Sigmoid colon (tissue), 6 donors: ENCODE measurements at regions not wholly inside any gene's neighbourhood (a gene's known extent, or its start where the extent isn't known, plus 50 kb on each side); places are given as distances from the start of the nearest gene placed in this dataset.
"Not testable (repeated sequence)": the region's sequence is repeated elsewhere in the genome, so short reads cannot be mapped to it uniquely, and the experiment has no call there.

Experiments
- DNase-seq: peaks from one replicate; pipeline ENCODE4 v3.0.0-alpha.2; 2019
- H3K27ac ChIP-seq, 4 donors: fragments of 200-600 bp; sonication (generic); one replicate each; pipeline ENCODE4 v1.5.1; 2016 to 2019; ENCODE audit warnings: mild to moderate bottlenecking in 1 of 4
- H3K27me3 ChIP-seq, 3 donors: fragments of 200-600 bp; sonication (generic); one replicate each; pipeline ENCODE4 v1.5.1; 2019; ENCODE audit warnings: mild to moderate bottlenecking in 1 of 3
- H3K36me3 ChIP-seq, 4 donors: fragments of 200-600 bp; sonication (generic); one replicate each; pipeline ENCODE4 v1.5.1; 2016 to 2019
- H3K4me1 ChIP-seq, 4 donors: fragments of 200-600 bp; sonication (generic); one replicate each; pipeline ENCODE4 v1.5.1; 2017 to 2019
- H3K4me3 ChIP-seq, 4 donors: fragments of 200-600 bp; sonication (generic); one replicate each; pipeline ENCODE4 v1.5.1; 2017 to 2019; ENCODE audit warnings: mild to moderate bottlenecking in 2 of 4, moderate library complexity in 1 of 4
- H3K9me3 ChIP-seq, 4 donors: fragments of 200-600 bp in 3 of 4; sonication (generic) in 3 of 4; one replicate each; pipeline versions ENCODE4 v1.5.1 to v1.6.1; 2013 to 2019
- EP300 ChIP-seq, 4 donors: sonication (generic); formaldehyde crosslinking; IDR thresholded peaks; one replicate each; pipeline ENCODE4 v1.6.1; 2017; ENCODE audit warnings: antibody characterized with exemption in 4 of 4
- POLR2A ChIP-seq, 2 donors: fragments of 450-650 bp; IDR thresholded peaks; one replicate each; pipeline ENCODE4 v1.6.1; 2016; ENCODE audit warnings: antibody characterized with exemption in 2 of 2, mild to moderate bottlenecking in 2 of 2, moderate library complexity in 2 of 2
- POLR2AphosphoS5 ChIP-seq, 4 donors: sonication (generic); formaldehyde crosslinking; IDR thresholded peaks; one replicate each; pipeline ENCODE4 v1.6.1; 2017; ENCODE audit warnings: antibody characterized with exemption in 4 of 4
- WGBS, 2 donors: extraction: QIAGEN DNeasy Blood & Tissue Kit; methylation state at CpG; one replicate each; pipeline ENCODE4 v1.1.7; 2013; 5-methylcytosine and 5-hydroxymethylcytosine counted together
- intact Hi-C: fragments of 100-400 bp; cut with DNase I; formaldehyde crosslinking; loops from one replicate; pipeline ENCODE4 v1.15.1; 2023
- TF ChIP-seq, protein P1 (sequence below), 4 experiments: fragments of 450-650 bp in 3 of 4; fragments of 200-600 bp in 1 of 4; IDR thresholded peaks; one replicate each; pipeline ENCODE4 v1.5.1; 2016 to 2019; ENCODE audit warnings: antibody characterized with exemption in 4 of 4, mild to moderate bottlenecking in 3 of 4, moderate library complexity in 2 of 4
- donor health status: healthy with polysubstance abuse.
- donor health status: healthy.

DNA sequence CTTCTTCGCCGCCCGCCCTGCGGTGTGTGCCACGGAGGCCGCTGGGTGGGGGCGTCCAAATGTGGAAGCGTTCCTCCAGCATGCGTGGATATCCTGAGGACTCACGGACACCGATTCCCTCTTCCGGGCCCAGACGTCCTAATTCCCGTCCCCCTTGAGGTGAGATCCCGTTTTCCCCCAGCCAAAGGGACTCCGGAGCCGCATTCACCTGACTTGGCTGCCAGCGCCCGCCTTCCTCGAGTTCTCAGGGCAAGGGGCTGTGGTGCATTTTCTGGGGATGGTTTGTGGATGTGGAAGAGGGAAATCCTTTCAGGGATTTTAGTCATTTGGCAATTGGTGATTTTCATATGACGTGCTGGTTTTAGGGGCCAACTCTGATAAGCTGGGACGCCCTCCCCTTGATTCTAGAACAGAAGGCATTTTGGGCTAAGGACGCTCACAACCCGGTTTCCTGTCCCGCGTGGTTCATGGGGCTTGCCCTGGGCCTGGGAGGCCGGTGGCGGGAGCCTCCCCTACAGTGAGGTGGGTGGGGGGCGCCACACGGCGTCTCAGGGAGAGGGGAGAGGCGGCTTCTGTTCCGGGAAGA lies 165.4 kb downstream of the ACTR3B start:
- intact Hi-C loops, result no loop called here
- WGBS, 2 donors, result 21 to 42% methylated on average over 33 of the region's 33 CpGs
- Histone ChIP-seq H3K27ac (no peak overlapping the region), H3K4me1 (peaks cover 0 to 15% (median 12%) of the 10 kb centered on the region in 4 donors), H3K36me3 (no peaks in the 10 kb centered on the region), H3K9me3 (no peaks in the 10 kb centered on the region), H3K27me3 (peaks cover 14 to 47% (median 25%) of the 10 kb centered on the region in 3 donors), H3K4me3 (peak overlapping the region in 3 of 4 donors; percentile 21 to 38 (median 37))
- DNase-seq, result no peak
- TF ChIP-seq, protein P1, sequence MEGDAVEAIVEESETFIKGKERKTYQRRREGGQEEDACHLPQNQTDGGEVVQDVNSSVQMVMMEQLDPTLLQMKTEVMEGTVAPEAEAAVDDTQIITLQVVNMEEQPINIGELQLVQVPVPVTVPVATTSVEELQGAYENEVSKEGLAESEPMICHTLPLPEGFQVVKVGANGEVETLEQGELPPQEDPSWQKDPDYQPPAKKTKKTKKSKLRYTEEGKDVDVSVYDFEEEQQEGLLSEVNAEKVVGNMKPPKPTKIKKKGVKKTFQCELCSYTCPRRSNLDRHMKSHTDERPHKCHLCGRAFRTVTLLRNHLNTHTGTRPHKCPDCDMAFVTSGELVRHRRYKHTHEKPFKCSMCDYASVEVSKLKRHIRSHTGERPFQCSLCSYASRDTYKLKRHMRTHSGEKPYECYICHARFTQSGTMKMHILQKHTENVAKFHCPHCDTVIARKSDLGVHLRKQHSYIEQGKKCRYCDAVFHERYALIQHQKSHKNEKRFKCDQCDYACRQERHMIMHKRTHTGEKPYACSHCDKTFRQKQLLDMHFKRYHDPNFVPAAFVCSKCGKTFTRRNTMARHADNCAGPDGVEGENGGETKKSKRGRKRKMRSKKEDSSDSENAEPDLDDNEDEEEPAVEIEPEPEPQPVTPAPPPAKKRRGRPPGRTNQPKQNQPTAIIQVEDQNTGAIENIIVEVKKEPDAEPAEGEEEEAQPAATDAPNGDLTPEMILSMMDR (IDR thresholded peaks at IDR 0.05), result no peak
- TF ChIP-seq EP300 (IDR thresholded peaks at IDR 0.05) (no peak), POLR2AphosphoS5 (IDR thresholded peaks at IDR 0.05) (no peak), POLR2A (IDR thresholded peaks at IDR 0.05) (no peak)

DNA sequence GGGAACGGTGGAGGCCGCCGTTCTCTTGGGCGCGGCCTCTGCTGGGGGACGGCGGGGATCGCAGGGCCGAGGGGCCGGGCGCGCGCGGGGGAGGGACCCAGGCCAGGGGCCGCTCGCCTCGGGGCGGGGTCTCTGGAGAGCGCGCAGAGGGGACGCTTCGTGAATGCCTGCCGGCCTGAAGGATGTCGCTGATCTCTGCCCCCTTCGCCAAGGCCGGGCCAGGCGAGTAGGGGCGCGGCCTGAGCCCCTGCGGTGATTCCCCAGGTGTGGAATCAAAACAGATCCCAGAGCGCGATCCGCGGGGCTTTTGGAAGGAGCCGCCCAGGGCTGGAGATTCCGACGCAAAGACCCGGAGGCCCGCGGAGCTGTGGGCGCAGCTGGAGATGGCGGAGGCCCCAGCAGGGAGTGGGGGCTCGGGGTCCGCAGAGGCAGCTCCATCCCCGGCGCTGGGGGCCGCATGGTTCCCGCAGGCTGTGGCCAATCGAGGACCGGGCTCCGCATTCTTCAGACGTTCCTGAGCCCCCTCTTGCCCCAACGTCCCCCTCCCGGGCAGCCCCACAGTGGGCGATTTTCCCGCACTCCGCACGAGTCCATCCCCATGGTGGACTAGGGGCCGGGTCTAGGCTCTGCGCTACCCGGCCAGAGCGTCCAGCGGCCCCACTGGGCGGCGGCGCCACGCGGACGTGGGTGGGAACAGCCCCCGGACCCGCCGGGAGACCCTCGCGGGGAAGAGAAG lies 166.0 kb downstream of the ACTR3B start:
- peaks cover 14 to 47% (median 25%) of the 10 kb centered on the region in 3 donors for H3K27me3 ChIP-seq
- no peak for DNase-seq
- peaks cover 0 to 15% (median 12%) of the 10 kb centered on the region in 4 donors for H3K4me1 ChIP-seq
- H3K27ac ChIP-seq, result no peak overlapping the region
- TF ChIP-seq POLR2A (IDR thresholded peaks at IDR 0.05) (no peak), EP300 (IDR thresholded peaks at IDR 0.05) (no peak), POLR2AphosphoS5 (IDR thresholded peaks at IDR 0.05) (no peak)
- TF ChIP-seq, protein P1 (IDR thresholded peaks at IDR 0.05), result no peak
- peak overlapping the region in 3 of 4 donors; percentile 21 to 38 (median 37) for H3K4me3 ChIP-seq
- WGBS, 2 donors, result 3 to 5% methylated on average over 74 of the region's 74 CpGs
- no peaks in the 10 kb centered on the region for H3K36me3 ChIP-seq
- intact Hi-C loops, result no loop called here
- no peaks in the 10 kb centered on the region for H3K9me3 ChIP-seq

DNA sequence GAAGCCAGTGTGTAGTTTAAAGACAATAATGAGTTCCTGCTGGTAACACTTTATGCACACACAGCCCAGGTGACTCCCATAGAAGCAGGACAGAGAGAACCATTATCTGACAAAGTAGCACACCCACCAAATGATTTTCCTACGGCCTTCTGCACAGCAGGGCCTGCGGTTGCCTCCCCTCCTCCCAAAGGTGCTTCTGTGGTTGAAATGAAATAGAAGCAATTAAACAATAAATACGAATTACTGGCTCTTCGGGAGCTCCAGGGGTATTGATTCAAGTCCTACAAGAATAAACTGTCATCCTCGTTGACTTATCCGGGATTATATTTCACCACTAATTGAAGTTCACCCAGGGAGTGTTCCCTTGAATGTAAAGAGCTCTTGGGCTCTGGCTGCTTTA lies 172.1 kb downstream of the ACTR3B start:
- Histone ChIP-seq H3K4me1 (no peaks in the 10 kb centered on the region), H3K27me3 (peaks cover 0 to under 1% (median 0%) of the 10 kb centered on the region in 3 donors), H3K36me3 (no peaks in the 10 kb centered on the region), H3K4me3 (no peak overlapping the region), H3K9me3 (no peaks in the 10 kb centered on the region), H3K27ac (no peak overlapping the region)
- no peak for DNase-seq
- TF ChIP-seq POLR2A (IDR thresholded peaks at IDR 0.05) (no peak), EP300 (IDR thresholded peaks at IDR 0.05) (no peak), POLR2AphosphoS5 (IDR thresholded peaks at IDR 0.05) (no peak)
- TF ChIP-seq, protein P1 (IDR thresholded peaks at IDR 0.05), result no peak
- intact Hi-C loops, result no loop called here
- 24 to 61% methylated on average over 6 of the region's 6 CpGs for WGBS, 2 donors

DNA sequence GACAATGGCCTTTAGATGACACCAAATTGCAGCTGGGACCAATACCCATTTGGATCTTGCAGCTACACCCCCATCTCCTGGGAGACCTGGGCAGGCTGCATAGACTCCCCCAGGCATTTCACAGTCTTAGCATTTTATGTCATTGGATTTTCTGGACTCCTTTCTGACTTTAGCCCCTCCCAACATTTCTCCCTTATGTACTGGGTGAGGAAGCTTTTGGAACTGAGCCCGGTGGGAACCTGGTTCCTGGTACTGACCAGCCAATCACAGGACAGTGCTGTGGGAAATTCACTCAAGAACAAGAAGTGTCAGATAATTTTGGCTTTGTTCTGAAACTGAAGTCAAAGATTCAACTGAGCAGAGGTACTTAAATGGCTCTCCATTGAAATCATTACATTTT lies 177.7 kb downstream of the ACTR3B start:
- DNase-seq, result no peak
- Histone ChIP-seq H3K4me1 (no peaks in the 10 kb centered on the region), H3K9me3 (no peaks in the 10 kb centered on the region), H3K4me3 (no peak overlapping the region), H3K36me3 (no peaks in the 10 kb centered on the region), H3K27ac (no peak overlapping the region), H3K27me3 (peaks cover 0 to 4% (median 0%) of the 10 kb centered on the region in 3 donors)
- intact Hi-C loops, result no loop called here
- WGBS, 2 donors, result 29 to 59% methylated on average over 1 of the region's 1 CpG
- TF ChIP-seq EP300 (IDR thresholded peaks at IDR 0.05), result no peak
- TF ChIP-seq, protein P1 (IDR thresholded peaks at IDR 0.05), result no peak
- TF ChIP-seq POLR2A (IDR thresholded peaks at IDR 0.05), result no peak
- TF ChIP-seq POLR2AphosphoS5 (IDR thresholded peaks at IDR 0.05), result no peak

DNA sequence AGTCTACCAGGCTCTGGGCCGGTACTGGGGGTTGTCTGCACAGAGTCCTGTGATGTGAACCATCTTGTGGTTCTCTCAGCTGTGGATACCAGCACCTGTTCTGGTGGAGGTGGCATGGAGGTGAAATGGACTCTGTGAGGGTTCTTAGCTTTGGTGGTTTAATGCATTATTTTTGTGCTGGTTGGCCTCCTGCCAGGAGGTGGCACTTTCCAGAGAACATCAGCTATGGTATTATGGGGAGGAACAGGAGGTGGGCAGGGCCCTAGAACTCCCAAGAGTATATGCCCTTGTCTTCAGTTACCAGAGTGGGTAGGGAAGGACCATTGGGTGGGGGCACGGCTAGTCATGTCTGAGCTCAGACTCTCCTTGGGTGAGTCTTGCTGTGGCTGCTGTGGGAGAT lies 187.1 kb downstream of the ACTR3B start:
- intact Hi-C loops, H3K4me3 ChIP-seq, H3K36me3 ChIP-seq, DNase-seq, H3K4me1 ChIP-seq, H3K9me3 ChIP-seq, H3K27ac ChIP-seq, H3K27me3 ChIP-seq: not testable (repeated sequence)
- 97 to 98% methylated on average over 2 of the region's 2 CpGs for WGBS, 2 donors
